ENCODE measurements at regions not wholly inside any gene's neighbourhood (a gene's known extent, or its start where the extent isn't known, plus 50 kb on each side); places are given as distances from the start of the nearest gene placed in this dataset.
"Not testable (repeated sequence)": the region's sequence is repeated elsewhere in the genome, so short reads cannot be mapped to it uniquely, and the experiment has no call there.

DNA sequence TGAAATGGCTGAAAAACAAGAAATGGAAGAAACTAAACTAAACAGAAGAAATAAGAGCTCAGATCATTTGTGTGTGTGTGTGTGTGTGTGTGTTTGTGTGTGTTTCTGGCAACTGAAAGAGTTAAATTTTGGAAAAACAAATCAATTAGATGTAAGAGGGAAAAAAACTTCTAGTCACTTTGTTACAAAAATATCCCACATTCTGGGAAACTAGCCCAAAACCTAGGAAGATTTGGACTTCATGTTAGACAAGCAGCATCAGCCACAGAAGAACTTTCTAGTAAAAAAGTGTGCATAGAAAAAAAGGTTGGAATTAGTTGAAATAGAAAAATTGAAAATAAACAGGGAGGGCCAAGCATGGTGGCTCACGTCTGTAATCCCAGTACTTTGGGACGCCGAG is 111.6 kb upstream of the PRKG2 start:
- intact Hi-C loops (cut with DNase I): no loop called here

DNA sequence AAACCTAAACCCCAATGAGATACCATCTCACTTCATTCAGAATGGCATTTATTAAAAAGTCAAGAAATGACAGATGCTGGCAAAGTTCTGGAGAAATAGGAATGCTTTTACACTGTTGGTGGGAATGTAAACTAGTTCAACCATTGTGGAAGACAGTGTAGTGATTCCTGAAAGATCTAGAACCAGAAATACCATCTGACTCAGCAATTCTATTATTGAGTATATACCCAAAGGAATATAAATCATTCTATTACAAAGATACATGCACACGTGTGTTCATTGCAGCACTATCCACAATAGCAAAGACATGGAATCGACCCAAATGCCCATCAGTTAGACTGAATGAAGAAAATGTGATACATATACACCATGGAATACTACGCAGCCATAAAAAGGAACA is 109.6 kb upstream of the PRKG2 start:
- intact Hi-C loops (cut with DNase I); DNase-seq: not testable (repeated sequence)

More for the DNA sequence above, 111.6 kb upstream of the PRKG2 start:
- DNase-seq: no peak

DNA sequence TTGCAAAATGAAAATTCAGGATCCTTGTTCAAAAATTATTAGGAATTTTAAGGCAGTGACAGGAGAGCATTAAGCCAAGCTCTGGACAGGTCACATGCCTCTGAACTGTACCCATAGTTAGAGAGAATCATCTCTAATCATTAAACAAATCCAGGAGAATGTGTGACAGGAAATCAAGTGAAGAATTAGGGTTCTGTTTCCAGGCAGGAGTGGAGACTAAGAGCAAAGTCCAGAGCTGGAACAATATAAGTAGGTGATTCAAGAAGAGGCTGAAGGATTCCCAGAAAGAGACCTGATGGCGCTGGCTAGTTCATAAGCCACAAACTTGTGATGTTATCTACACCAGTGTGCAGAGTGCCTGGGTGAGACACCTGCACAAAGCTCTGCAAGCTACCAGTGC is 104.6 kb upstream of the PRKG2 start:
- intact Hi-C loops (cut with DNase I): no loop called here
- DNase-seq: no peak

DNA sequence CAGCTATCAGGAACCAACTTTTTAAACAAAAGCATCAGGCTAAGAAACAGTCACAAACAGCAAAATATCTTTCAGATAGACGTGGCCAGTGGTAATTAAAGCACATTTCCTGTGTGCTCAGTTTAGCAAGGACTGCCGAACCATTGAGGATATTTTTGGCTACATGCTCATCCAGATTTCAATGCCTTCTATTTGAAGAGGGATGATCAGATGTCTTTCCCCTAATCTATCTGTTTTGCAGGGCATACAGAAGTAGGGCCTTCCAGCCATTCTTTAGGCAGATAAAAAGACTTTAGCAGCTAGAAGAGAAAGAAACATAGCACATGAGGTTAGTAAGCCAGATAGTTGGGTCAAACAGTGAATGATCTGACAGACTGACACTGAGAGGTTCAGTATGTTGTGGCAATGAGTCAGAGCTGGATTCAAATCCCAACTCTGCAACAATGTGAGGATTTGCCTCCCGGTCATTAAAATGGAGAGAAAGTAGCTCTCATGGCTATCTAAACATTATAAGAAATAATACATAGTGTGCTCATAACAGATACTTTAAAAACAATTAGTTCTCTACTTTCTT is 100.0 kb upstream of the PRKG2 start:
- intact Hi-C loops (cut with DNase I): no loop called here
- no peak for DNase-seq

DNA sequence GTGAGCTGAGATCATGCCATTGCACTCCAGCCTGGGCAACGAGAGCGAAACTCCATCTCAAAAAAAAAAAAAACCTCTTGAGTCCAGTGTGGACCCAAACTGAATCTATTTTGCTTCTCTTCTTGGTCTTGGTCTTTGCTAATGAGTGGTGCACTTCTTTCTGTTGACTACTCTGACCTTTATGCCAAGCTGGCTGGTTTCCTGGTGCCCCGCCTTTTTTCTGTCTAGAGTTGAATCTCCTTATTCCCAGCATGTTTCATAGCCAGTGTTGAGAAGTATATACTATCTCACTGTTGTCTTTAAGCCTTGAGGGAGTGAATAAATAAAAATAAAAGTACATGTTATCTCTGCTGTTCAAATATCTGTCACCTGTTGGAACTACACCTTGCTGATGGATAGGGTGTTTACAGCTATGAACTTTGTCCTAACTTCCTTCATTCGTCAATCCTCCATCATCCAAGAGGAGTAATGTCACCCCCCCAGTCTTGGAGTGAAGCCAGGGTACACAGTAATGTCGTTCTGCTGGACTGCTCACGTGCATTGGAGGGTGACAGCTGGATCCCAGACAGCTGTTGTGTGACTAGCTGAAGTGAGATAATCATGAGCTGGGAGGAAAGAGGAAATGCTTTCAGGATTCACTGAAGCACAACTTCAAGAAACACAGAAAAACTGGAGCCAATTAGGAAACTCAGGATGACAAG is 99.3 kb upstream of the PRKG2 start:
- no peak for DNase-seq
- intact Hi-C loops (cut with DNase I): no loop called here

DNA sequence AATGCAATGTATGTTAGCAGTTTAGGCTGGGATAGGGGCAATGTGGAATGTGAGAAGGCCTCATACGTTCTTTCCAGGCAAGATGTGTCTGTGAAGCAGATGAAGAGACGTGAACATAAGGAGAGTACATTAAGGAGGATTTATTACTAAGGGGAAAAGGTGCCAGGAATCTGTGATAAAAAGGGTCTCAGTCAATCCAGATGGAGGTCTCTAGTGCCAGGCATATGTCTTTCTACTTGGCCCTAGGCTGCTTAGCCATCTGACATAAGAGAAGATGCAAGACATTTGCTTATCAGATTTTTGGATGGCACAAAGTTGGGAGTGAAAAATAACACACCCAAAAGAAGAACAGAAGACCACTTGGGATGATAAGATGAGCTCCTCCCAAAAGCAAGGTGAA is 93.0 kb upstream of the PRKG2 start:
- no peak for DNase-seq

DNA sequence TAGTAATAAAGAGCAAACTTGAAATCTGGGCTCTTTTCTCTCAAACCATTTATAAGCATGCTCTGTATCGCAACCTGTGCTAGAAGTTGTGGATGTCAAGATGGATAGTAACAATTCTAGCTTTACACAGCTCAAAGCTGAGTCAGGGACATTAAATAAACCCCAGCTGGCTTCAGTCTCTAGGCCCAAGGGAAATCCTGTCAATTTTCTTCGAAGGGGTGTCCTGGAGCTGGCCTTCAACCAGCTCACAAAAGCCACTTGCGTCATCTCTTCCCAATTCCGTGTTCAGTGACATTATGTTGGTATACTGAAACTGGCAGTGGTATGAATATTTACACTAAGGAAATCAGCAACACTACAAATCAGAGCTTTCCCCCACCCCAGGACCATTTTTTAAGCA is 89.8 kb upstream of the PRKG2 start:
- intact Hi-C loops (cut with DNase I): no loop called here
- no peak for DNase-seq

More for the DNA sequence above, 93.0 kb upstream of the PRKG2 start:
- intact Hi-C loops (cut with DNase I): no loop called here

DNA sequence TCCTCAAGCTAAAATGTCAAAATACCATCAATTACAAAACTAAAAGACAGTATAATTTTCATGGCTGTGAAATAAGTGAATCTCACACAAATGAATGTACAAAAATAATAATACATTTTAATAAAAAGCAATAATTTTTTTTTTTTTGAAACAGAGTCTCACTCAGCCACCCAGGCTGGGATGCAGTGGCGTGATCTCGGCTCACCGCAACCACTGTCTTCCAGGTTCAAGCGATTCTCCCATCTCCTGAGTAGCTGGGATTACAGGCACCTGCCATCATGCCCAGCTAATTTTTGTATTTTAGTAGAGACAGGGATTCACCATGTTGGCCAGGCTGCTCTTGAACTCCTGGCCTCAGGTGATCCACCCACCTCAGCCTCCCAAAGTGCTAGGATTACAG is 85.3 kb upstream of the PRKG2 start:
- DNase-seq; intact Hi-C loops (cut with DNase I): not testable (repeated sequence)

DNA sequence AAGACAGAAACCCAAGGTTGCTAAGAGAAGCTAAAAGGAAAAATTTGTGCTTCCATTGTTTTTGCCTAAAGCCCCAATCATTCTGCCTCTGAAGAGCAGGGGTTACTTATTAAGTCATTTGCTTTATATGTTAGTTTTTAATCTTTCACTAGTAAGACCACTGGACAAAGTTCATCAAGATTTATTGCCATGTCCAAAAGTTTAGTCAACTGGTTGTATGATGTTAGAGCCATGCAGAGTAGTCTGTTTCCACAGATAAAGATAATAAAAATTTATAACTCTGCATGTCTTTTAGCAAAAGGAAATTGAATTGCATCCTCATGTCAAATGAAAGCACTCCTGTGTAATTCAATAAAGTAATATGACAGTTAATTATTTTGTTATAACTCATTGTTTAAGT is 75.8 kb upstream of the PRKG2 start:
- intact Hi-C loops (cut with DNase I): no loop called here

DNA sequence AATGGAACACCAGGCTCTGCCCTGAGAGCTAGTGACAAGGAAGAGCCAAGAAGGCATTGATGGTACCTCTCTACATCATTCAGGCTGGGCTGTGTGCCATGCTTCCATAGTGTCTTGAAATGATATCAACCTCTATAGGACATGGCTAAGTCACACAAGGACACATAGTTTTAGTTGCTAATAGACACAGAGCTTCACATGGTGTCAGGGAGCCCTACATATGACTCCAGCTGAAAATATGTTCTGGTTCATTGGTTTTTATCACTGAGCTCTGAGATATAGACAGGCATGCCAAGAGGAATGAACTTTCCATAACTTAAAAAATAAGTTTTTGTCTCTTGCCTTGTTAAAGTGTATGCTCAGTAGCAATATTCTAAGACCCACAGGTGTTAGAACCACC is 72.1 kb upstream of the PRKG2 start:
- intact Hi-C loops (cut with DNase I): no loop called here

More for the DNA sequence above, 75.8 kb upstream of the PRKG2 start:
- no peak for DNase-seq

DNA sequence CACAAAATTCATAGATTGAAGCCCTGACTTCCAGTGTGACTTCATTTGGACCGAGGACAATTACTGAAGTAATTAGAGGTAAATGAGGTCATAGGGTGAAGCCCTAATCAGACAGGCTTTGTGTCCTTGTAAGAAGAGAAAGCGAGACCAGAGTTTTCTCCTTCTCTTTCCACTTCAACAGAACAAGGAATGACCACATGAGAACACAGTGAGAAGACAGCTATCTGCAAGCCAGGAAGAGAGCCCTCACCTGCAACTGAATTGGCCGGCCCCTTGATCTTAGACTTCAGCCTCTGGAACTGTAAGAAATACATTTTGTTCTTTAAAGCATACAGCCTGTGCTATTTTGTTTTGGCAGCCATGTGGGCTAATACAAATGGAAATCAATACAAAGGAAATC is 67.1 kb upstream of the PRKG2 start:
- intact Hi-C loops (cut with DNase I): no loop called here
- no peak for DNase-seq

More for the DNA sequence above, 72.1 kb upstream of the PRKG2 start:
- no peak for DNase-seq

DNA sequence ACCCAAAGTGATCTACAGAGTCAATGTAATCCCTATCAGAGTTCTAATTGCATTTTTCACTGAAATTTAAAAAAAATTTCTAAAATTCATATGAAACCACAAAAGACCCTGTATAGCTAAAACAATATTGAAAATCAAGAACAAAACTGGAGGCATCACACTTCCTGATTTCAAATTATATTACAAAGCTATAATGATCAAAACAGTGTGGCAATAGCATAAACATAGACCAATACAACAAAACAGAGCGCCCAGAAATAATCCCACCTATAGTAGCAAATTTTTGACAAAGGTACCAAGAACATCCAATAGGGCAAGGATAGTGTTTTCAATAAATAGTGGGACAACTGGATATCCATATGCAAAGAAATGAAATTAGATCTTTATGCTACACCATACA is 59.4 kb upstream of the PRKG2 start:
- intact Hi-C loops (cut with DNase I): no loop called here
- no peak for DNase-seq

DNA sequence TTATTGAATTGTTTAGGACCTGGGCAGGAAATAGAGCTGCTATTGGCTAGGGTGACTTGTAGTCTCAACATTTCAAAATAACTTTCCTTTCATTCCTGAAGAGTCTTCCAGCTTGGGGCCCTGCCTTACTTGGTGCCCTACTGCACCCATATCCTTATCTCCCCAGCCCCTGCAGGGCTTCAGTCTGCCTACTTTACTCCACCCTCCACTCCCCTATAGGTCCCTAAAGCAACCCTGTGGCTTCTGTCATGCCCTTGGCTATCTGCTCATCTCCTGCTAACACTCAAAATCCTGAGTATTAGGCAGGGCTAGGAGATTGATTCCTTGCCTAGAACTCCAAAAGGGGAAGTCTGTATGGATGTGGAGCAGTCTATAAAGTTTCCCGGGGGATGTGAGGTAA is 57.6 kb upstream of the PRKG2 start:
- intact Hi-C loops (cut with DNase I): no loop called here
- no peak for DNase-seq
